Activated CD8-positive, alpha-beta T cell treated with anti-CD3 and anti-CD28 coated beads, Interleukin-2, amount 10 ng/mL, durations not matched to agents 7 days and 5 days (primary cell): ENCODE measurements at regions not wholly inside any gene's neighbourhood (a gene's known extent, or its start where the extent isn't known, plus 50 kb on each side); places are given as distances from the start of the nearest gene placed in this dataset.
"Not testable (repeated sequence)": the region's sequence is repeated elsewhere in the genome, so short reads cannot be mapped to it uniquely, and the experiment has no call there.

ENCODE experiments used
- ATAC-seq: fragments of 150-1000 bp; cut with Tn5 transposase; one replicate; pipeline ENCODE4 v1.10.0; 2021; ENCODE audit warnings: moderate library complexity
- CTCF ChIA-PET: fragments of 350-600 bp; sonication (Branson Sonifier 250); formaldehyde crosslinking; loops from one replicate; lab custom pipeline; 2021; ENCODE audit warnings: antibody characterized with exemption; lab: Charles Lee
- POLR2A ChIA-PET: fragments of 350-600 bp; sonication (Branson Sonifier 250); formaldehyde crosslinking; loops from one replicate; lab custom pipeline; 2021; ENCODE audit warnings: antibody characterized with exemption; lab: Charles Lee
- DNase-seq: peaks from one replicate; pipeline ENCODE4 v3.0.0-alpha.2; 2020
- H3K27ac Mint-ChIP-seq: one replicate; pipeline ENCODE4 v1.8.0; 2021; ENCODE audit warnings: mild to moderate bottlenecking, mixed read lengths
- H3K27me3 Mint-ChIP-seq: one replicate; pipeline ENCODE4 v1.8.0; 2021; ENCODE audit warnings: low read depth, mixed read lengths
- H3K36me3 Mint-ChIP-seq: one replicate; pipeline ENCODE4 v1.8.0; 2021; ENCODE audit warnings: low read depth, mixed read lengths
- H3K4me1 Mint-ChIP-seq: one replicate; pipeline ENCODE4 v1.8.0; 2021; ENCODE audit warnings: low read depth, mixed read lengths
- H3K4me3 Mint-ChIP-seq: one replicate; pipeline ENCODE4 v1.8.0; 2021; ENCODE audit warnings: mild to moderate bottlenecking, mixed read lengths
- H3K9me3 Mint-ChIP-seq: one replicate; pipeline ENCODE4 v1.8.0; 2022; ENCODE audit warnings: mixed read lengths; ENCODE audit not compliant: insufficient read depth

DNA sequence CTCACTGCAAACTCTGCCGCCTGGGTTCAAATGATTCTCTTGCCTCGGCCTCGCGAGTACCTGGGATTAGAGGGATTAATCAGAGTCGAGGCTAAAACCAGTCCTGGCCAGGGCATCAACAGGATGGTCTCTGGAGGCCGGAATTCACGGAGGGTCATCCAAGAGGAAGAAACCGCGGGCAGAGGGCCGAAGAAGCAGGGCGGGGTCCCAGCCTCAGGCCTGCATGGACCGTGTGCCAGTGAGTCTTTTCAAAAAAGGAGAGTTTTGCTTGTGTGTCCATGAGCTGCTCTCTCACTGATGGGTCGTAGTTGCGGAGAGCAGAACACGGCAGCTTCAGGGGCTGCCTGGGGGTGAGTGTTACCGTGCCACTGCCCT, 295.1 kb upstream of the ZNF337 start:
- Mint-ChIP-seq H3K9me3 (no peaks in the 10 kb centered on the region), H3K4me3 (no peak overlapping the region), H3K27me3 (peaks cover 3% of the 10 kb centered on the region), H3K36me3 (no peaks in the 10 kb centered on the region), H3K4me1 (peaks cover 7% of the 10 kb centered on the region), H3K27ac (no peak overlapping the region)
- ChIA-PET POLR2A (no interaction called here), CTCF (no interaction called here)
- DNase-seq: no peak
- ATAC-seq: no peak

DNA sequence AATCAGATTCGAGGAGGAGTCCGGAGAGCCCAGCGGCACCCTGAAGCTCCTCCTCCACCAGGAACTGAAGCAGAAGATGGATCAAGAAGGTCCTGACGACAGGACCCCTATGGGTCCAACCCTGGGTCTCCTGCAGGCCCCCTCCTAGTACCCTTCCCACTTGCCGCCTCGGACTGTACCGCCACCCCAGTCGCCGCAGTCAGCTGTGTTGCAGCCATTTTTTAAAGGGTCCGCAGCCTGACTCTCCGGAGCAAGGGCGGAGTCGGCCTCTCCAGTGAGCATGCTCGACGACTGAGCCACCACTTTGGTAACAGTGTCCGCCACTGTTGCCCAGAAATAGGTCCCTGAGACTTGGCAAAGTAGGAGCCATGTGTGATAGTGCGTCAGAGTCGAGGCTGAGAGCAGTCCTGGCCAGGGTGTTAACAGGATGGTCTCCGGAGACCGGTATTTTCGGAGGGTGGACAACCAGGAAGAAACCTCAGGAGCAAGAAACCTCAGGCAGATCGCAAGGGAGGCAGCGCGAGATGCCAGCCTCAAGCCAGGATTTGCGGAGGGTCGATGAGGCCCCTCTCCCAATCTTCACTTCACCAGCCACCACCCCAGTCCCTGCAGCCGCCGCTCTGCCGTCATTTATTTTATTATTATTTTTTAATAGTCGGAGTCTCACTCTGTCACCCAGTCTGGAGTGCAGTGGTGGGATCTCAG, 294.6 kb upstream of the ZNF337 start:
- peaks cover 3% of the 10 kb centered on the region for H3K27me3 Mint-ChIP-seq
- H3K4me3 Mint-ChIP-seq: no peak overlapping the region
- POLR2A ChIA-PET: no interaction called here
- DNase-seq (no peak), ATAC-seq (no peak)
- CTCF ChIA-PET: no interaction called here
- H3K4me1 Mint-ChIP-seq: peaks cover 7% of the 10 kb centered on the region
- H3K27ac Mint-ChIP-seq: no peak overlapping the region
- no peaks in the 10 kb centered on the region for H3K9me3 Mint-ChIP-seq
- H3K36me3 Mint-ChIP-seq: no peaks in the 10 kb centered on the region

DNA sequence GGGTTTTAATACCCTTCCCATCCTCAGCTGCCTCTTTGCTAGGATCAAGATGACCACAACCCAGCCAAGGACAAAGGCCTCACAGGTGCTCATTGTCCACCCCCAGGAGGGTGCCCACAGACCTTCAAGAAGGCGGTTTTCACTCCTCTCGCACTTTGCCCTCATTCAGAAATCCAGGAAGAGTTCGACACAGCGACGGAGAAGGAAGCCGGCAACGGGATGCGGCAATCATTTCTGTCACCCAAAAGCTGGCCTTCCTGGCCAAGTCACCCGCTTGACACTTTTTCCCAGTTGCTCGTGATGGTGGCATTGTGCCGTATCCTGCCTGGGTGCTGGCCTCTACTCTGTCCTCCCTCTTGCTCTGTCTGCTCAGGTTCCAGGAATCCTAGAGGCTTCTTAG, 293.0 kb upstream of the ZNF337 start:
- H3K4me1 Mint-ChIP-seq, H3K9me3 Mint-ChIP-seq, ATAC-seq, H3K4me3 Mint-ChIP-seq, DNase-seq, H3K27ac Mint-ChIP-seq, POLR2A ChIA-PET, CTCF ChIA-PET, H3K27me3 Mint-ChIP-seq, H3K36me3 Mint-ChIP-seq: not testable (repeated sequence)

DNA sequence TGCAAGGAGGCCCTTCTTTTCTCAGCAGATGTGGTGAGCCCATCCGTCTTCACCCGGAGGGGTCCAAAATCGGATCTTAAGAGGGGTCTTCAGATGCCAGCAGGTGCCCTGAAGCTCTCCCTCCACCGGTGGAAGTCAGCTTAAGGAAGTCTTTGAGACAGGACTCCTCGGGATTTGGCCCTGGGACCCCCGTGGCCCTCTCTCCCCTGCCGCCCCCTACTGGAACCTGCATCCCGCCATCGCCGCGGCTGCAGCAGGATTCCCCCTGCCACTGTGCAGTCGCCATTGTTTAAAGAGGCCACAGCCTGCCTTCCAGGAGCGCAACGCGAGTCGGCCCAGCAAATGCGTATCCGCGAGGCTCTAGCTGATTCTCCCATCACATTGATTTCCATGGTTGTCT, 292.5 kb upstream of the ZNF337 start:
- no peak for DNase-seq
- Mint-ChIP-seq H3K36me3 (no peaks in the 10 kb centered on the region), H3K27me3 (no peaks in the 10 kb centered on the region), H3K4me1 (peaks cover 7% of the 10 kb centered on the region), H3K27ac (no peak overlapping the region), H3K9me3 (no peaks in the 10 kb centered on the region), H3K4me3 (no peak overlapping the region)
- POLR2A ChIA-PET: no interaction called here
- CTCF ChIA-PET: no interaction called here
- no peak for ATAC-seq

DNA sequence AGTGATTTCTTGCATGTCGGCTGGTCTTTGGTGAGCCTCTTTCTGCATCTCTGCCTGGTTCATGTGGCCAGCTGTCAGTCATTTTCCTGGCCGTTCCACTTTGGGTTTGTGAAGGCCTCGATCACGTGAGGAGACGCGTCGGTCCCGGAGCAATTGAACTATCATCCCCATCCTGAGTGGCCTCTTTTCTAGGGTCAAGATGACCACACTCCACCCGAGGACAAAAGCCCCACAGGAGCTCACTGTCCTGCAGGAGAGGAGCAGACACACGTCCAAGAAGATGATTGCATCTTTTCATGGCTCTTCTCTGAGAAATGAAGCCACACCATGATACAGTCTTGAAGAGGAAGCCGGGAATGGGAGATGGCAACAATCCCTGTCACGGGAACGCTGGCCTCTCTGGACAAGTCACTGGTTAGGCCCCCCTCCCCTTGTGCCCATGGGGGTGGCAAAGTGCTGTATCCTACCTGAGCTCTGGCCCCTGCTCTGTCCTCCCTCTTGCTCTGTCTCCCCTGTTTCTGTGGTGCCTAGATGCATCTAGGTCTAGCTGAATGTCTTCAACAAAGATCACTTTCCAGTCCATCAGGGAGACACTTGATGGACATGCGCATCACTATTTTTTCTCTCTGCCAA, 291.4 kb upstream of the ZNF337 start:
- H3K9me3 Mint-ChIP-seq, H3K4me1 Mint-ChIP-seq, CTCF ChIA-PET, H3K27me3 Mint-ChIP-seq, H3K4me3 Mint-ChIP-seq, POLR2A ChIA-PET, ATAC-seq, H3K36me3 Mint-ChIP-seq, H3K27ac Mint-ChIP-seq, DNase-seq: not testable (repeated sequence)

DNA sequence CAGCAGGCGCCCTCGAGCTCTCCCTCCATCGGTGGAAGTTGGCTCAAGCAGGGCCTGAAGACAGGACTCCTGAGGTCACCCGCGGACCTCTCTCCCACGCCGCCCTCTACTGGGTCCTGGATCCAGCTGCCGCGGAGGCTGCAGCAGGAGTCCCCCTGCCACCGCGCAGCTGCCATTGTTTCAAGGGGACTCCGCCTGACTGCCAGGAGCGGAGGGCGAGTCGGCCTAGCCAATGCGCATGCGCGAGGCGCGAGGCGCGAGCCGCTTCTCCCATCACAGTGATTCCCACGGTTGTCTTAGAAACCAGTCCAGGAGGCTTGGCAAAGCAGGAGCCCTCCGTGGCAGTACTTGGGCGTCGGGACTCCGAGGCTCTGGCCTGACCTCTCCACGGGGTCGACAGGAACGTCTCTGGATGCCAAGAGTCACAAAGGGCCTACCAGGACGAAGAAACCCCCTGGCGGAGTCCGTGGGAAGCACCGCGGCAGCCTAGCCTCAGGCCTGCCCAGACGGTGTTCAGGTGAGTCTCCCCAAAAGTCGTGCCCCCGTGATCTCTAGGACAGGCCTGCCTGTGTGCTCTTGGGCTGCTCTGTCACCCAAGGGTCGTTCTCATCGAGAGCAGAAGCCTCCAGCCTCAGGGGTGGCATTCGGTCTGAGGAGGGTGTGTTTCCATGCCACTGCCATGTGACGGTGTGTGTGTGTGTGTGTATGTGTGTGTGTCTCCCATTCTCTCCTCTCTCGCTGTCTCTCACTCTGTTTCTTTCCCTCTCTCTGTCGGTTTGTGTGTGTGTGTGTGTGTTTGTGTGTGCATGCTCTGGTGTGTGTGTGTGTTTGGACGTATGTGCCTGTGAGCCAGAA, 290.6 kb upstream of the ZNF337 start:
- ATAC-seq (peak; percentile 86), DNase-seq (peak; percentile 68)
- no peaks in the 10 kb centered on the region for H3K36me3 Mint-ChIP-seq
- ChIA-PET CTCF (interaction anchor here (1.5 kb wide), 1 partner anchor 13 kb away, joined by 3 read pairs; no protein-coding TSS in a partner anchor), POLR2A (no interaction called here)
- no peak overlapping the region for H3K27ac Mint-ChIP-seq
- H3K4me1 Mint-ChIP-seq: peaks cover 16% of the 10 kb centered on the region
- no peaks in the 10 kb centered on the region for H3K27me3 Mint-ChIP-seq
- peak overlapping the region; percentile 65 for H3K4me3 Mint-ChIP-seq
- H3K9me3 Mint-ChIP-seq: no peaks in the 10 kb centered on the region

DNA sequence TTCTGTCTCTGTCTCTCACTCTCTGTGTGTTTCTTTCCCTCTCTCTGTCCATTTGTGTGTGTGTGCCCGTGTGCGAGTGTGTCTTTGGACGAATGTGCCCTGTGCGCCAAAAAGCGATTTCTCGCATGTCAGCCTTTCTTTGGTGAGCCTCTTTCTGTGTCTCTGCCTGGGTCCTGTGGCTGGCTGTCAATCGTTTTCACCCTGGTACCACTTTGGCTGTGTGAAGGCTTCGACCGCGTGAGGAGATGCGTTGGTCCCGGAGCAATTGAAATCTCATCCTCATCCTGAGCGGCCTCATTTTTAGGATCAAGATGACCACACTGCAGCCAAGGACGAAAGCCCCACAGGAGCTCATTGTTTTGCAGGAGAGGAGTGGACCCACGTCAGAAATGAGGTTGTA, 288.9 kb upstream of the ZNF337 start:
- ChIA-PET POLR2A (no interaction called here), CTCF (interaction anchor here (1.5 kb wide), 1 partner anchor 12 kb away, joined by 3 read pairs; no protein-coding TSS in a partner anchor)
- no peak for DNase-seq
- Mint-ChIP-seq H3K4me3 (no peak overlapping the region), H3K36me3 (no peaks in the 10 kb centered on the region), H3K9me3 (peaks cover 8% of the 10 kb centered on the region), H3K4me1 (peaks cover 17% of the 10 kb centered on the region), H3K27me3 (no peaks in the 10 kb centered on the region), H3K27ac (no peak overlapping the region)
- no peak for ATAC-seq

DNA sequence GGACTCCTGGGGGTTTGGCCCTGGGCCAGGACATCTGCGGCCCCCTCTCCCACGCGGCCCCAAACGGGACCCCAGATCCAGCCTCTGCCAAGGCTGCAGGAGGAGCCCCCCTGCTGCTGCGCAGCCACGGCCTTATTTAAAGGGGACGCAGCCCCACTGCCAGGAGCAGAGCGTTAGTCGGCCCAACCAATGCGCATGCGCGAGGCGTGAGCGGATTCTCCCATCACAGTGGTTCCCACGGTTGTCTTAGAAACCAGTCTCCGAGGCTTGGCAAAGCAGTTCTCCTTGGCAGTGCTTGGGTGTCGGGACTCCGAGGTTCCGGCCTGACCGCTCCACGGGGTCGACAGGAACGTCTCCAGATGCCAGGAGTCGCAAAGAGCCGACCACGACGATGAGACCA, 288.3 kb upstream of the ZNF337 start:
- no peak for ATAC-seq
- ChIA-PET CTCF (no interaction called here), POLR2A (no interaction called here)
- DNase-seq: peak; percentile 47
- H3K27ac Mint-ChIP-seq: no peak overlapping the region
- no peak overlapping the region for H3K4me3 Mint-ChIP-seq
- H3K4me1 Mint-ChIP-seq: peaks cover 17% of the 10 kb centered on the region
- no peaks in the 10 kb centered on the region for H3K36me3 Mint-ChIP-seq
- no peaks in the 10 kb centered on the region for H3K27me3 Mint-ChIP-seq
- H3K9me3 Mint-ChIP-seq: peaks cover 8% of the 10 kb centered on the region

DNA sequence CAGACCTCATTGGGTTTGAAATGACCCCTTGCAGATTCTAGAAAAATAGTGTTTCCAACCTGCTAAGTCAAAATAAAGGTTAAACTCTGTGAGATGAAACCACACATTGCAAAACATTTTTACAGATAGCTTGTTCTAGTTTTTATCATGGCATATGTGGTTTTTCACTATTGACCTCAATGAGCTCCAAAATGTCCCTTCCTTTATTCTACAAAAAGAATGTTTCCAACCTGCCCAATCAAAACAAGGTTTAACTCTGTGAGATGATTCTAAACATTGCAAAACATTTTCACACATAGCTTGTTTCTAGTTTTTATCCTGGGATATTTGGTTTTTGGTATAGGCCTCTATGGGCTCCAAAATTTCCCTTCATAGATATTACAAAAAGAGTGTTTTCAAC, 286.0 kb upstream of the ZNF337 start:
- H3K27me3 Mint-ChIP-seq, H3K36me3 Mint-ChIP-seq, H3K4me3 Mint-ChIP-seq, DNase-seq, POLR2A ChIA-PET, ATAC-seq, H3K9me3 Mint-ChIP-seq, H3K27ac Mint-ChIP-seq: not testable (repeated sequence)
- CTCF ChIA-PET: interaction anchor here (0.7 to 1.5 kb wide), 2 partner anchors 8 to 26 kb away, joined by 3 read pairs; no protein-coding TSS in a partner anchor
- H3K4me1 Mint-ChIP-seq: peaks cover 14% of the 10 kb centered on the region

DNA sequence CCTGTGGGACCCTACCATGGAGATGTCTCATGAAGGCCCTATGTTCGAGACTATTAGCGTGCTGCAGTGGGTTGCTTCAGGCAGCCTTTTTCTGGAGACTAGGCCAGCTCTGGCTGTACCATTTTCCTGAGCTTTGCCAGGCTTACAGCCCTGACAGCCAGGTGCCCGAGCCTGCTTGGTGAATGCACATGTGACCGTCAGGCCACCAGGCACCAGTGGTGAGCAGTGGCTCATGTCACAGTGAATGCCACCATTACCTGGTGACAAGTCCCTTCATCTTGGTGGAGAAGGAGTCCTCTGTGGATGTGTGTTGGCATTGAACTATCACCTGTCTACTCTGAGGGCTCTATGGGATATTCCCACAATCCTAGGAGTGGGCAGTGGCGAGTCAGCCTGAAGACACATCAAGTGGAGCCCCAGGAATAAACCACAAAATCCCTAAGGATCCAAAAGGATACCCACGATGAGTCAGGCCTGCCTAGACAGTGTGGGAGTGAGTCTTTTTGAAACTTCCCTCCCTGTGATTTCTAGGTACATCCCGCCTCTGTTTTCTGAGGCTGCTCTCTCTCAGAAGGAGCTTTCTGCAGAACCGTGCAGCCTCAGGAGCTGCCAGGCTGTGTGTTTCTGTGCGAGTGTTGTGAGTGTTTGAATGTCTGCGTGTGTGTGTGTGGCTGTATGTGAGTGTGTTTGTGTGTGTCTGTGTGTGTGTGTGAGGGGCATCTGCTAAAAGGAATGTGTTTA, 282.0 kb upstream of the ZNF337 start:
- CTCF ChIA-PET, H3K4me1 Mint-ChIP-seq, H3K4me3 Mint-ChIP-seq, H3K27ac Mint-ChIP-seq, H3K9me3 Mint-ChIP-seq, POLR2A ChIA-PET, ATAC-seq, DNase-seq, H3K27me3 Mint-ChIP-seq, H3K36me3 Mint-ChIP-seq: not testable (repeated sequence)

DNA sequence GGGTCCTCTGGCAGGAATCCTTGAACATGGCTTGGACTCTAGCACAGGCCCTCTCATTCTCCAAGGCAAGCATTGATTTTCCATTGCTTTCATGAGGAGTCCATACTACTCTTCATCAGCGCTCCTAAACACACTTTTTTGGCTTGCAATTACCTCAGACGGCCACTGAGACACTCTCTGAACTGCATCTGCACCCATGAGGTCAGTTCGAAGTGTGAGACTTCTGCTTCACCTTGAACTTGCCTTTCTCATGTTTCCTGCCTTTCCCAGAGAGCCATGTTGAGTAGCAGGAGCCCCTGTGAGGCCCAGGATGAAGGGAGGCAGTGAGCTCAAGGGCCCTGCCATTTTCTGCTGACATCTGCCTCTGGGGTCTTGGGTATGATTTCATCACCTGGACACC, 279.2 kb upstream of the ZNF337 start:
- H3K27me3 Mint-ChIP-seq, H3K36me3 Mint-ChIP-seq, H3K4me3 Mint-ChIP-seq, DNase-seq, POLR2A ChIA-PET, ATAC-seq, H3K4me1 Mint-ChIP-seq, H3K9me3 Mint-ChIP-seq, CTCF ChIA-PET, H3K27ac Mint-ChIP-seq: not testable (repeated sequence)
